Dedifferentiated amniotic fluid mesenchymal stem cell (primary cell): ENCODE measurements at regions not wholly inside any gene's neighbourhood (a gene's known extent, or its start where the extent isn't known, plus 50 kb on each side); places are given as distances from the start of the nearest gene placed in this dataset.

Experiments used
- DNase-seq: peaks from one replicate; pipeline ENCODE4 v3.0.0-alpha.2; 2016; ENCODE audit errors: extremely low spot score

DNA sequence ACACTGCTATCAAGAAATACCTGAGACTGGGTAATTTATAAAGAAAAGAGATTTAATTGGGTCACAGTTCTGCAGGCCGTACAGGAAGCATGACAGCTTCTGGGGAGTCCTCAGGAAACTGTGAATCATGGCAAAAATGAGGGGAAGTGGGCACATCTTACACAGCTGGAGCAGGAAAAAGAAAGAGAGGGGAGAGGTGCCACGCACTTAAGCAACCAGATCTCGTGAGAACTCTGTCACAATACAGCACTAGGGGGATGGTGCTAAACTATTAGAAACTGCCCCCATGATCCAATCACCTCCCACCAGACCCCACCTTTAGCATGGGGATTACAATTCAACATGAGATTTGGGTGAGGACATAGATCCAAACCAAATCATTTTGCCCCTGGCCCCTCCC, 105.5 kb upstream of the CPLX2 start:
- no peak for DNase-seq

- no peak for DNase-seq
Observed at GRCh38 chr5:175766963-175767362, 104.4 kb upstream of the CPLX2 start.

DNA sequence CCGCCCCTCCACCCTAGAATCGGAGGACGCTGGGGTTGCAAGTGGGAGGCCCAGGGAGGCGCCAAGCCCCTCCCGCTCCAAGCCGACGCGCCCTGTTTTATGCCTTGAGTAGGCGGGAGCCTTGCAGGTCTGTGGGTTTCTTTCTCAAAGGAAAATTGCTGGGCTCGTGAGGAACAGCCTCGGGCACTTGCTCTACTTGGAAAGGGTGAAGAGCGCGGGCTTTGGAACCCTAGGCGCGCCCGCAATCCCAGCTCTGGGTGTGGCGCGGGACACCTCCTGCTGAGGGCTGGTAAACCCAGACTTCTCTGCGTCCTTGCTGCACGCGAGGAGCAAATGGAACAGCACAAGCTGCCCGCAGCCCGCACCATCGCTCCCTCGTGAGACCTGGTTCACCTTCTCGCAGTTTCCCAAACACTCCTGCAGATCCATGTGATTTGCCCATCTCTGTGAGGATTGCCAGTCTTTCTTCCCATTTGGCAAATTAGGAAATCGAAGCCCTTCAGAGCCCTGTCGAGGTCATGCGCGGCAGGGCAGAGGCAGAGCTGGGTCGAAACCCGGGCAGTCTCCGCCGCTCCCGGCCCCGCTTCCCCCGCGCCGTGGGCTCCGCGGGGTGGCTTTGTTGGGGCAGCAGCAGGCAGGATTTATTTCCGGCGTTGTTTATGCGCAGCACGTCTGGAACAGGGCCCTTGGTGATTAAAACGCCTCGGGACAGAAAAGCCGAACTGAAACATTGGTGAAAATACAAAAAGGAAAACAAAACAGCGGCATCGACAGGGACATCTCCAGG, 98.4 kb upstream of the CPLX2 start:
- no peak for DNase-seq

DNA sequence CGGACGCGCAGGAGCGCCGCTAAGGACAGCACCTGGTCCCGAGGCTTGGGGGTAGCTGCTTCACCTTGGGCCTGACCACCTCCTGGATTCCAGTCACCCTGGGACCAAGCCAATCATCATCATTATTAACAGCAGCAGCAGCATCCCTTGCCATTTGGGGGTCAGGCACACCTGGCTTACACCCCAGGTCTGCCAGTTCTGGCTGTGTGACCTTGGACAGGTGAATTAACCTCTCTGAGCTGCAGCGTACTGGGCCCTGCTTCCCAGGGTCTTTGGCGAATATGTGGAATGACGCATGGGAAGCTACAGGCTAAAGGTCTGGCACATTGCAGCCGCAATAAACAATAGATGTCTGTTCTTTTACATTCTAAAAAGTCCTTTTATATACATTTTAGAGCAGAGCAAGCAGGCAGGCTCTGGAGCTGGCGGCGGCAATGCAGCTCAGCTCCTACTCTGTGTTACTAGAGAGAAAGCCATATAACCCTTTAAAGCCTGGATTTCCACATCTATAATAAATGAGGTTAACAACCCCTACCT, 97.8 kb upstream of the CPLX2 start:
- no peak for DNase-seq

DNA sequence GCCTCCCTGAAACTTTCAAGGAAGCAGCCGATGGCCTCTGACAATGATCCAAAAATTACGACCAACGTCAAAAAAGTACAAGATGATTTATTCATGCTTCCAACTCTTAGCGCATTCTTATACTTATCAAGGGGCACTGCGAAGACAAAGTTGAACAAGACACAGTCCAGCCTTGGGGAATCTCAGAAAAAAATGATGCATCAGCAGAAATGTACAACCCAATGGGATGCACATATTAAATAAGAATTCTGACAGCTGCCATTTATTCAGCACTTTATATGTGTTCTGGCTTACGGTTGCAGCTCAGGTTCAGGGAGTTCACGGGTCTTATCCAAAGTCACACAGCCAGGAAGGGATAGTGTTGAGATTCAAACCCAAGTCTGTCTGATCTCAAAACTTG, 96.0 kb upstream of the CPLX2 start:
- DNase-seq: no peak

DNA sequence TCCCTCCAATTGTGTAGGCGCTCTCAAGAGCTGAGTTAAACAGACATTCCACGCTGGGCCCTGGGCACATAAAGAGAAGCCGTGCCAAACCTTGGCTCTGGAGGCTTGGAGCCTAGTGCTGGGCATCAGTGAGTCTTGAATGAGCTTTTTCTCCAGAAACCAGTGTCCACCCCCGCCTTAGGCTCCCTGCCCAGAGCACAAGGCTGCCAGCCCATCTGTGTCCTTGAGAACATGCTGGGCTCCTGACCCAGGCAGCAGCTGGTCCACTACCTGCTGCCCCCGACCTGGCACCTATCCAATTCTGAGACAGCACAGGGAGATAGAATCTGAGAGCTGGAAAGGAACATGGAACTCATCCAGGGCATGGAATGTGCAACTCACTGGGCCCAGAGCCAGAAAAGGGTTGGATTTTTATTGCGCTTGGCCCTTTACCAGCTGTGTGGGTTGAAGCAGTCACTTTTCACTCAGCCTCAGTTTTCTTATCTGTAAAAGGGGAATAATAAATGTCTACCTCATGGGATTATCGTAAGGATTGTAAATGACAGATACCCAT, 92.4 kb upstream of the CPLX2 start:
- no peak for DNase-seq

DNA sequence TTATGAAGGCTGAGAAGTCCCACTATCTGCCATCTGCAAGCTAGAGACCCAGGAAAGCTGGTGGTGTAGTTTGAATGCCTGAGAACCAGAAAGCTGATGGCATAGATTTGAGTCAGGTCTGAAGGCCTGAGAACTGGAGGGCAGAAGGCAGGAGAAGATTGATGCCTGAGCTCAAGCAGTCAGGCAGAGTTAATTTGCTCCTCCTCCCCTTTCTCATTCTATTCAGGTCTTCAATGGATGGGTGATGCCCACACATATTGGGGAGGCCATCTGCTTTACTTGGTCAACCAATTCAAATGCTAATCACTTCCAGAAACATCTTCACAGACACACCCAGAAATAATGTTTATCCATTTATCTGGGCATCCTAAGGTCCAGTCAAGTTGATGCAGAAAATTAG, 87.6 kb upstream of the CPLX2 start:
- no peak for DNase-seq

DNA sequence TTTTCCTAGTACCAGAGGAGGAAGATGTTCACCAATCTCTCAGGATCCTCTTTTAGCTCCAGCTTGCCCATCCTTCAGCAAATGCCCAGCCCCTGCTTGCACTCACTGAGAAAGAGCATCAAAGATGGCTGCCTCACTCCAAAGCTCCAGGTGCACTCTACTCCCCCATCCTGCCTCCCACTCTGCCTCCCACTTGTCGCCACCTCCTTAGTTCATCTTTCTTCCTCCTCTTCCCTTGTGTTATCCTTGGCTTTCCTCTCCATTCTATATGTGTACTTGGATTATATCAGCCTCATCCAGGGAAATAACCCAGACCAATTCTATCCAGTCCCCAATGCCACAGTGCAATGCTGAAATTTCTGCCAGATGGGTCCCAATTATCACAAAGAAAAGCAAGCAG, 87.1 kb upstream of the CPLX2 start:
- no peak for DNase-seq

- DNase-seq: no peak
Observed at GRCh38 chr5:175785681-175786080, 85.7 kb upstream of the CPLX2 start.

- no peak for DNase-seq
Observed at GRCh38 chr5:175788155-175788787, 83.1 kb upstream of the CPLX2 start.

DNA sequence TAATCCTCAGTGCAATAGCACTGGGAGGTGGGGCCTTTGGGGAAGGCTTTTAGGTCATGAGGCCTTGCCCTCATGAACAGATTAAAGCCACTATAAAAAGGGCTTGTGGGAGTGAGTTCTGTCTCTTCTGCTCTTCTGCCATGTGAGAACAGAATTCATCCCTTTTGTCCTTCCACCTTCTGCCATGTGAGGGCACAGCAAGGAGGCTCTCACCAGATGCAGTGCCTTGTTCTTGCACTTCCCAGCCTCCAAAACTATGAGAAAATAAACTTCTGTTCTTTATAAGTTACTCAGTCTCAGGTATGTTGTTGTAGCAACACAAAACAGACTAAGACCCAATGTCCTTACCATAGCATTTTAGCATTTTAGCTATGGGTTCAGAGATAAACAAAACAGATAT, 81.7 kb upstream of the CPLX2 start:
- DNase-seq: no peak

GRCh38 chr5:175790796-175791195, 80.6 kb upstream of the CPLX2 start:
- no peak for DNase-seq

DNA sequence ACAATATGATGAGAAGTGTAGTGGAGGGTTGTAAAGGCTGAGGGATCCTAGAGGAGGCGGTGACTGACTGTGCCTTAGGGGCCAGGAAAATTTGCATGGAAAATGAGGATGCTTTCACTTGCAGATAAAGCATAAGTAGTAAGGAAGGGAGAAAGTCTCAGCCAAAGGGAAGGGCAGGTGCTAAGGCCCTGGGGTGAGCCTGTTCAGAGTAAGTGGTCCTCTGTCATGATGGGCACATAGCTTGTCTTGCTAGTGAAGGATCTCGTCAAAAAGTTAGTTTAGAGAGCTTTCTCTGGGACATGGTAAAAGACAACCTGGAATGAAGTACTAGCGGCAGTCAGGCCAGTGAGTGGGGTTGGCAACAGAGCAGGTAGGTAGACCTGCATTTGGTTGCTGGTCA, 75.4 kb upstream of the CPLX2 start:
- DNase-seq: no peak

DNA sequence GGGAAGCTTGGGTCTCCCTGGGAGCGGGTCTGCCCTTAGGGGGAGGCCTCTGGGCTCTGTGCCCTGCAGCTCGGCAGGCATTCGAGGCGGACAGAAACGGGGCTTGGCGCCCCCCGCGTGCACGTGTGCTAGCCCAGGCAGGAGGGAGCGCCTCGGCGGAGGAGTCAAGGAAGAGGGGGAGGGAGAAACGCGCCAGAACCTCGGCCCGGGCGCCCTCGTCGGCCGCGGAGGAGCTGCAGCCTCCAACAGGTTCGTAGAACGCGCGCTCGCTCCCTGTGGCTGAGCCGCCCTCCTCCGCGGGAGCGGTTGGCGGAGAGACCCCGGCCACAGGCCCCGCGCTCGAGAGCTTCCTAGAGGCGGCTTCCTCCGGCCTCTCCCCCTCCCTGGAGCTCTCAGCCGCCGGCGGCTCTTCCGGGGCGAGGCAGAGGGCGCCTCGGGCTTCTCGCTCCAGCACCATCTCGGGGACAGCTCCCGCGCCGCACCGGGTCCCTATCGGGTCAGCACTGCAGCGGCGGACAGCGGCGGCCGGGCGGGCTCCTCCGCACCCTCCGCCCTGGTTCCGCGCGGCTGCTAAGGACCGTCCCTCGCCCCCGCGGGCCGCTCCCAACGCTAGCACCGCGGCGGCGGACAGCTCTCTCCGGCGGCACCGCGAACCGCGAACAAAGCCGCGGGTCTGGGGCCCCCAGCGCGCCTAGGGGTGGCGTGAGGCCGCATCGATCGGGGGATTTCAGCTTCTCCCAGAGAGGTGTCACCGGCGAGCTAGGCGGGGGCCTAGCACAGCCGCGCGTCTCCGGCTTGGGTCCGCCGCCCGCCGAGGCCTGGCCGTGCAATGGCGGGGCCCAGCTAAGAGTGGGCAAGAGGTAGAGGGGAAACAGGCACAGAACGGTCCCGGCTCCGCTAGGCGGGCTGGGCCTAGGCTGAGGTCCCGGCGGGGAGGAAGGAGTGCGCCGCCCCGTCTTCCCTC, 74.6 kb upstream of the CPLX2 start:
- peak; percentile 77 for DNase-seq

- no peak for DNase-seq
Observed at GRCh38 chr5:175797521-175798038, 73.8 kb upstream of the CPLX2 start.

DNA sequence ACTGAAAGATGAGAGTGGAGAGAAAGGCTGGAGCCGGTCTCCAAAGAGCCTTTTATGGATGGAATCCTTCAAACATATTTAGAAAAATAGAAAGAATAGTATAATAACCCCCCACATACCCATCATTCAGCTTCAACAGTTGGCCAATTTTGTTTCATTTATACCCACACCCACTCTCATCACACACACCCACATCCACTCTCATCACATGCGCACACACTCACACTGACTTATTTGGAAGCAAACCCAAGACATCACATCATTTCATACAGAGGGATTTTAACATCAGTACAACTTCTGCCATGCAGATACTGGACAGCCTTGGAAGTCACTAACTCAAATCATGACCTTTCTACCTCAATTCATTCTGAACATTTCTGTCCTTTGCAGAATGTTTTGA, 72.8 kb upstream of the CPLX2 start:
- no peak for DNase-seq

DNA sequence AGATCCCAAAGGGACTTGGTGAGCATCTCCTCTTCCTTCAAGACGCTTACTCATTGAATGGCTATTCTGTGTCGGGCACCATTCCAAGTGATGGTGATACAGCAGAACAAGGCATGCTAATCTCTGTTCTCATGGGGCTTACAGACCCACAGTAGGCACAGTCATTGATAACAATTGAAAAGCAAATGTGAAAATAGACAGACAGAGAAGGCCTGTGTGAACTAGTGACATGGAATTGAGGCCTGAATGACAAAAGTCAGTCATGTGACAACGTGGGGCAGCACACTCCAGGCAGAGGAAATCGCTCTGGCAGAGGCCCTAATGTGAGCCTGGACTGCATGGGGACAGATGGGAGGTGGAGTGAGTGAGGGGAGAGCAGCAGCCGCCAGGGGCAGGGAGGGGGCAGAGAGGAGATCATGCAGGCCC, 70.7 kb upstream of the CPLX2 start:
- DNase-seq: no peak

GRCh38 chr5:175802361-175802760, 69.0 kb upstream of the CPLX2 start:
- DNase-seq: no peak

DNA sequence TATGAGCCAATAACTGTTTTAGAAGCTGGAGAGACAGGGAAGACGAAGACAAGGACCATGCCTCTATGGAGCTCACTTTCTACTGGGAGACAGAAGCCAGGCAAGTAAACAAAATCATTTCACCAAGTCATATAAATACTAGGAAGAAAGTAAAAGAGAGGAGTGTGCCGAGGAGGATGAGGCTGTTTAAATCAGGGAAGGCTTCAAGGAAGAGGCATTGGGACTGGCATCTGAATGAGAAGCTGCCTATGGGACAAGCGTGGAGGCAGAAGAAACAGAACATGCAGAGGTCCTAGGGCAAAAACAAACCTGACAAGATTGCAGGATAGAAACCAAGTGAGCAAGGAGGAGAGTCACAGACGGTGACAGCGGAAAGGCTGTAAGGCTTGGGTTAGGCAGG, 68.1 kb upstream of the CPLX2 start:
- no peak for DNase-seq

GRCh38 chr5:175803736-175804454, 67.5 kb upstream of the CPLX2 start:
- no peak for DNase-seq
